K562 (cell line): ENCODE measurements at regions not wholly inside any gene's neighbourhood (a gene's known extent, or its start where the extent isn't known, plus 50 kb on each side); places are given as distances from the start of the nearest gene placed in this dataset.

Experiments used
- ATAC-seq: fragments of 200-7000 bp; cut with Tn5 transposase; 3 replicates; pipeline ENCODE4 v1.9.1; 2020; ENCODE audit warnings: moderate library complexity
- BruUV-seq: library from RNA; stranded (reverse); fragments of 400-500 nt; replicated peaks from 2 replicates; lab custom pipeline; 2021; lab: Mats Ljungman, UMichigan
- CTCF ChIA-PET: fragments of 300-600 bp; formaldehyde crosslinking; extraction: SDS; loops from one replicate; lab custom pipeline; 2021; ENCODE audit warnings: low intra/inter-chr PET ratio; lab: Yijun Ruan, JAX
- POLR2A ChIA-PET: fragments of 300-600, 350-650 bp; sonication (Branson Sonifier 250); formaldehyde crosslinking; extraction: SDS; loops from one replicate; lab custom pipeline; 2021; ENCODE audit warnings: antibody characterized with exemption, inconsistent platforms; lab: Yijun Ruan, JAX
- DNase-seq, 4 experiments: peaks; one replicate each; pipeline versions ENCODE4 v3.0.0 to v3.0.0-alpha.2; 2011 to 2018; ENCODE audit warnings: low spot score in 3 of 4, mixed read lengths in 3 of 4; ENCODE audit errors: extremely low read depth in 1 of 4
- FAIRE-seq: peaks from 2 replicates; lab custom pipeline; 2011; peaks lifted over from hg19 to GRCh38; lab: Jason Lieb, UNC
- H2AFZ ChIP-seq: 2 replicates; pipeline ENCODE4 v1.6.0; 2011; ENCODE audit warnings: low read depth, low read length, control low read depth, inconsistent platforms
- H3K27ac ChIP-seq: fragments of 200-600 bp; 3 replicates; pipeline ENCODE4 v1.8.0; 2011; ENCODE audit warnings: low read depth, mild to moderate bottlenecking, control low read depth, inconsistent platforms, low read length, moderate library complexity, mixed read lengths; ENCODE audit errors: extremely low read depth
- H3K27me3 ChIP-seq, 2 experiments: fragments of 300-600 bp in 1 of 2; 2 replicates in 1 of 2; 3 replicates in 1 of 2; pipeline versions ENCODE4 v1.6.0 to v1.8.0; 2011; ENCODE audit warnings: inconsistent platforms in 2 of 2, low read length in 2 of 2, mild to moderate bottlenecking in 1 of 2, mixed read lengths in 1 of 2, moderate library complexity in 1 of 2; ENCODE audit not compliant: control insufficient read depth in 2 of 2, insufficient read depth in 2 of 2
- H3K36me3 ChIP-seq: fragments of 300-600 bp; 3 replicates; pipeline ENCODE4 v1.8.0; 2011; ENCODE audit warnings: mild to moderate bottlenecking, low read length, inconsistent platforms; ENCODE audit not compliant: control insufficient read depth, insufficient read depth
- H3K4me1 ChIP-seq, 2 experiments: fragments of 200-600 bp in 1 of 2; replicated peaks in 1 of 2; 2 replicates in 1 of 2; 3 replicates in 1 of 2; pipeline versions ENCODE4 v1.5.1 to v1.8.0; 2011; ENCODE audit warnings: inconsistent platforms in 2 of 2, low read length in 2 of 2, mild to moderate bottlenecking in 1 of 2, mixed read lengths in 1 of 2, moderate library complexity in 1 of 2; ENCODE audit not compliant: control insufficient read depth in 2 of 2, insufficient read depth in 2 of 2
- H3K4me2 ChIP-seq: 2 replicates; pipeline ENCODE4 v1.6.1; 2011; ENCODE audit warnings: low read length, control low read depth, inconsistent platforms, mixed read lengths; ENCODE audit not compliant: insufficient read depth
- H3K4me3 ChIP-seq: fragments of 200-600 bp; sonication (generic), shearing (Covaris generic); 2 replicates; pipeline ENCODE4 v1.5.1; 2016; ENCODE audit warnings: control low read depth, inconsistent platforms
- H3K79me2 ChIP-seq: fragments of 200-600 bp; 3 replicates; pipeline ENCODE4 v1.8.0; 2011; ENCODE audit warnings: low read length, inconsistent platforms; ENCODE audit not compliant: control insufficient read depth, insufficient read depth
- H3K9ac ChIP-seq, 2 experiments: 2 replicates each; pipeline versions ENCODE4 v1.6.0 to v1.6.1; 2011; ENCODE audit warnings: low read depth in 2 of 2, low read length in 2 of 2, control low read depth in 1 of 2, inconsistent platforms in 1 of 2, mild to moderate bottlenecking in 1 of 2, mixed read lengths in 1 of 2; ENCODE audit not compliant: insufficient read depth in 1 of 2
- H3K9me1 ChIP-seq: one replicate; pipeline ENCODE4 v1.6.0; 2011; ENCODE audit warnings: inconsistent platforms, mild to moderate bottlenecking, low read length, moderate library complexity; ENCODE audit not compliant: control insufficient read depth, insufficient read depth
- H3K9me3 ChIP-seq: replicated peaks from 2 replicates; pipeline ENCODE4 v1.5.1; 2011; ENCODE audit warnings: low read depth, low read length, inconsistent platforms; ENCODE audit not compliant: control insufficient read depth, insufficient read depth
- H4K20me1 ChIP-seq: replicated peaks from 2 replicates; pipeline ENCODE4 v1.6.1; 2011; ENCODE audit warnings: low read length, inconsistent platforms, mixed read lengths; ENCODE audit not compliant: control insufficient read depth, insufficient read depth
- BCL6 ChIP-seq: fragments of 250-450 bp; sonication (Bioruptor Pico); IDR thresholded peaks from 2 replicates; pipeline ENCODE4 v1.4.0; 2020
- CBX2 ChIP-seq: fragments of 200-600 bp; sonication (generic); IDR thresholded peaks from one replicate; pipeline ENCODE4 v1.6.1; 2012; ENCODE audit warnings: mild to moderate bottlenecking, low read length, inconsistent platforms; ENCODE audit not compliant: insufficient read depth, poor library complexity, severe bottlenecking
- GATAD2A ChIP-seq: fragments of 450-650 bp; IDR thresholded peaks from 2 replicates; pipeline ENCODE4 v1.6.1; 2017
- NFIX ChIP-seq: fragments of 250-450 bp; sonication (Bioruptor Pico); IDR thresholded peaks from 2 replicates; pipeline ENCODE4 v1.4.0; 2020; ENCODE audit warnings: low read depth, mild to moderate bottlenecking, moderate library complexity
- NR1H2 ChIP-seq: sonication (generic); formaldehyde crosslinking; IDR thresholded peaks from 2 replicates; pipeline ENCODE4 v1.4.0; 2020; ENCODE audit warnings: mild to moderate bottlenecking, missing genetic modification reagents
- TFE3 ChIP-seq: fragments of 450-650 bp; formaldehyde crosslinking; IDR thresholded peaks from 2 replicates; pipeline ENCODE4 v1.4.0; 2020; ENCODE audit warnings: mild to moderate bottlenecking, mixed read lengths
- TSC22D4 ChIP-seq: fragments of 450-650 bp; IDR thresholded peaks from 2 replicates; pipeline ENCODE4 v1.6.1; 2016; ENCODE audit warnings: missing genetic modification characterization, missing biosample characterization, control low read depth
- ZC3H8 ChIP-seq: fragments of 450-650 bp; IDR thresholded peaks from 2 replicates; pipeline ENCODE4 v1.6.1; 2017
- ZNF449 ChIP-seq: fragments of 250-450 bp; sonication (Bioruptor Pico); IDR thresholded peaks from 2 replicates; pipeline ENCODE4 v1.8.0; 2022; ENCODE audit warnings: moderate library complexity, mild to moderate bottlenecking, inconsistent platforms
- ZNF75A ChIP-seq: fragments of 450-650 bp; formaldehyde crosslinking; IDR thresholded peaks from 2 replicates; pipeline ENCODE4 v1.4.0; 2020; ENCODE audit warnings: mild to moderate bottlenecking
- WGBS: fragments of 100-300 bp; shearing (Covaris generic); methylation state at CpG from one replicate; pipeline ENCODE4 v1.1.6; 2016; ENCODE audit warnings: low coverage, mixed read lengths; ENCODE audit not compliant: insufficient coverage; ENCODE audit errors: missing lambda C conversion rate; 5-methylcytosine and 5-hydroxymethylcytosine counted together
- in situ Hi-C: fragments of 300-500 bp; cut with MboI; formaldehyde crosslinking; loops from 4 replicates; pipeline ENCODE4 v1.15.0; 2018; ENCODE audit warnings: inconsistent platforms, mixed read lengths
- intact Hi-C: fragments of 100-400 bp; cut with micrococcal nuclease; formaldehyde crosslinking; loops from 2 replicates; pipeline ENCODE4 v1.14.2; 2022
- TF ChIP-seq, protein P1 (sequence below): sonication (generic); formaldehyde crosslinking; IDR thresholded peaks from 2 replicates; pipeline ENCODE4 v1.4.0; 2020; ENCODE audit warnings: mild to moderate bottlenecking, missing genetic modification reagents

- intact Hi-C loops (no loop called here), in situ Hi-C loops (no loop called here)
- no peak overlapping the region for H3K4me2 ChIP-seq
- no TSS peak for BruUV-seq
- no peaks in the 10 kb centered on the region for H3K9me1 ChIP-seq
- H3K4me1 ChIP-seq, result no peaks in the 10 kb centered on the region
- no peak overlapping the region for H2AFZ ChIP-seq
- H3K9me3 ChIP-seq, result no peaks in the 10 kb centered on the region
- no peak overlapping the region for H3K4me3 ChIP-seq
- H3K79me2 ChIP-seq, result no peaks in the 10 kb centered on the region
- no peaks in the 10 kb centered on the region for H4K20me1 ChIP-seq
- ChIA-PET CTCF (no interaction called here), POLR2A (no interaction called here)
- 11% methylated on average over 3 of the region's 3 CpGs for WGBS
- H3K27me3 ChIP-seq, result no peaks in the 10 kb centered on the region
- TF ChIP-seq, protein P1, sequence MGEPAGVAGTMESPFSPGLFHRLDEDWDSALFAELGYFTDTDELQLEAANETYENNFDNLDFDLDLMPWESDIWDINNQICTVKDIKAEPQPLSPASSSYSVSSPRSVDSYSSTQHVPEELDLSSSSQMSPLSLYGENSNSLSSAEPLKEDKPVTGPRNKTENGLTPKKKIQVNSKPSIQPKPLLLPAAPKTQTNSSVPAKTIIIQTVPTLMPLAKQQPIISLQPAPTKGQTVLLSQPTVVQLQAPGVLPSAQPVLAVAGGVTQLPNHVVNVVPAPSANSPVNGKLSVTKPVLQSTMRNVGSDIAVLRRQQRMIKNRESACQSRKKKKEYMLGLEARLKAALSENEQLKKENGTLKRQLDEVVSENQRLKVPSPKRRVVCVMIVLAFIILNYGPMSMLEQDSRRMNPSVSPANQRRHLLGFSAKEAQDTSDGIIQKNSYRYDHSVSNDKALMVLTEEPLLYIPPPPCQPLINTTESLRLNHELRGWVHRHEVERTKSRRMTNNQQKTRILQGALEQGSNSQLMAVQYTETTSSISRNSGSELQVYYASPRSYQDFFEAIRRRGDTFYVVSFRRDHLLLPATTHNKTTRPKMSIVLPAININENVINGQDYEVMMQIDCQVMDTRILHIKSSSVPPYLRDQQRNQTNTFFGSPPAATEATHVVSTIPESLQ (CRISPR knock-in tag), result no peak
- TF ChIP-seq ZC3H8 (no peak), ZNF75A (CRISPR knock-in tag) (no peak), TFE3 (CRISPR knock-in tag) (no peak), ZNF449 (CRISPR knock-in tag) (no peak), BCL6 (no peak), TSC22D4 (tag) (no peak), NFIX (CRISPR knock-in tag) (no peak), CBX2 (no peak), NR1H2 (CRISPR knock-in tag) (no peak), GATAD2A (no peak)
- no peaks in the 10 kb centered on the region for H3K36me3 ChIP-seq
- no peak overlapping the region for H3K27ac ChIP-seq
- DNase-seq (no peak), FAIRE-seq (no peak), ATAC-seq (no peak)
- H3K9ac ChIP-seq, result no peak overlapping the region
These were observed 571.9 kb upstream of the PKDCC start for GRCh38 chr2:41475959-41476358.
